GM12874 (cell line): ENCODE measurements at regions not wholly inside any gene's neighbourhood (a gene's known extent, or its start where the extent isn't known, plus 50 kb on each side); places are given as distances from the start of the nearest gene placed in this dataset.

Experiments used
- CTCF ChIP-seq: IDR thresholded peaks from 2 replicates; pipeline ENCODE4 v1.5.1; 2011; ENCODE audit warnings: low read depth, mild to moderate bottlenecking, control low read depth, low read length, moderate library complexity; ENCODE audit not compliant: insufficient read depth

GRCh38 chr4:167939863-167940616 lies 152.3 kb upstream of the ANXA10 start:
- no peak for TF ChIP-seq CTCF

GRCh38 chr4:167943872-167944505 lies 148.3 kb upstream of the ANXA10 start:
- no peak for TF ChIP-seq CTCF

- no peak for TF ChIP-seq CTCF
Measured at GRCh38 chr4:167944721-167945120, 147.6 kb upstream of the ANXA10 start.

GRCh38 chr4:167955006-167955405 lies 137.3 kb upstream of the ANXA10 start:
- TF ChIP-seq CTCF: no peak

- no peak for TF ChIP-seq CTCF
Measured at GRCh38 chr4:167956676-167957075, 135.7 kb upstream of the ANXA10 start.

GRCh38 chr4:167964766-167965373 lies 127.5 kb upstream of the ANXA10 start:
- no peak for TF ChIP-seq CTCF

- TF ChIP-seq CTCF: no peak
Measured at GRCh38 chr4:167966143-167966542, 126.2 kb upstream of the ANXA10 start.
